ENCODE measurements at regions not wholly inside any gene's neighbourhood (a gene's known extent, or its start where the extent isn't known, plus 50 kb on each side); places are given as distances from the start of the nearest gene placed in this dataset.

GRCh38 chr18:51643483-51643882 lies 446.0 kb upstream of the MEX3C start:
- no peak overlapping the region for H3K27ac Mint-ChIP-seq
- H3K4me1 Mint-ChIP-seq (ENCODE audit: low read depth) = no peaks in the 10 kb centered on the region
- H3K4me3 Mint-ChIP-seq = no peak overlapping the region
- no peak for DNase-seq (ENCODE audit: low spot score)
- no peaks in the 10 kb centered on the region for H3K9me3 Mint-ChIP-seq
- no peaks in the 10 kb centered on the region for H3K36me3 Mint-ChIP-seq (ENCODE audit: low read depth)
- intact Hi-C loops (cut with micrococcal nuclease) = no loop called here
- no peaks in the 10 kb centered on the region for H3K27me3 Mint-ChIP-seq (ENCODE audit: insufficient read depth)

DNA sequence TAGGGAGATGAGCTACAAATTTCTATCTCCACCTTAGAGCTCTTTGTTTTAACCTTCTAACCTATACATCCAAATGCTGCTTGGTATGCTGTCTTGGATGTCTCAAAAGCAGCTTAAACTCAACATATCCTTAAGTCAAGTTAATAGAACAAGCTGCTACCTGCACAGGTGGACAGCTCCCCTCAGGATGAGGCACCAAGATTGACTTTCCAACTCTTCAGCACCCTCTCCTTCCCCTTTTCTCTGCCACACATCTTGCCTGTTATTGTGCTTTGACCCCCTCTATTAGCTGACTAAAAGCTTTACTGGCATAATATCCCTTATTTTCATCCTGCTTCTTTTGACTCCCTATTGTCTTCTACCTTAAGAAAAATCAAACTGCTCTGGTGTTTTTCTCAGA lies 448.1 kb upstream of the MEX3C start:
- Mint-ChIP-seq H3K9me3 (no peaks in the 10 kb centered on the region), H3K4me1 (ENCODE audit: low read depth) (no peaks in the 10 kb centered on the region), H3K27me3 (ENCODE audit: insufficient read depth) (no peaks in the 10 kb centered on the region), H3K27ac (no peak overlapping the region), H3K4me3 (no peak overlapping the region), H3K36me3 (ENCODE audit: low read depth) (no peaks in the 10 kb centered on the region)
- intact Hi-C loops (cut with micrococcal nuclease) = no loop called here
- DNase-seq (ENCODE audit: low spot score) = no peak

DNA sequence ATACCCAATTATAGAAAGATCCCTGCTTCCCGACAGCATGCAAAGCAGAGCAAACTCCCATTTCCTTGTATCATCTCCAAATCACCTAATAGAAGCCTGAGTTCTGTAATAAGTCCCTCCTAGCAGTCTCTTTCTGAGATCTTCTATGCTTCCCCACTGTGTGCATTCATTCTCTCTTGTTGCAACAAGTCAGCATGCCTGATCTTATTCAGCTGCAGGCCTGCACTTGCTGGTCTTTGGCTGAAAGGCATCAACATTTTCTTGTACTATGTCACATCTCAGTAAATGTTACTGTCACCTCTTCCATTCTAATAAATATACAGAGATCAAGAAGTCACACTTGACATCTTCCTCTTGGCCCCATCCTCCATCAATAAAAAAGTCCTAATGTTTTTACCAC lies 449.9 kb upstream of the MEX3C start:
- Mint-ChIP-seq H3K27me3 (ENCODE audit: insufficient read depth) (no peaks in the 10 kb centered on the region), H3K27ac (no peak overlapping the region), H3K36me3 (ENCODE audit: low read depth) (no peaks in the 10 kb centered on the region), H3K9me3 (no peaks in the 10 kb centered on the region), H3K4me3 (no peak overlapping the region), H3K4me1 (ENCODE audit: low read depth) (no peaks in the 10 kb centered on the region)
- intact Hi-C loops (cut with micrococcal nuclease) = no loop called here
- DNase-seq (ENCODE audit: low spot score) = no peak

DNA sequence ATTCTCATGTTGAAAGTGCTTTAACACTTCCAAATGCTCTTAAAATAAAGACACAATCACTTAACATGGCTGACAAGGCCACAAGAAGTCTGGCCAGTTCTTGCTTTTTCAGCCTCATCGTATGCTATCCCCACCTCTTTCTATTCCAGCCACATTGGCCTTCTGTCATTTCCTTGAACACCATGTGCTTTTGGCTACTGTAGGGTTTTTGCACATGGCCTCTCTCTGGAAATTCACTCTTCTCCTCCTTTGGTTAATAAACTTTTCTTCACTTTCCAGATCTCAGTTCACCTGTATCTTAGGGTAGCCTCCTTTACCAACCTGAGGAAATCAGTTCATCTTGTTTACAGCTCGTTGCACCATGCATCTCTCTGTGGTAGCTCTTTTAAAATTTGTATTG lies 450.5 kb upstream of the MEX3C start:
- H3K4me3 Mint-ChIP-seq = no peak overlapping the region
- intact Hi-C loops (cut with micrococcal nuclease) = no loop called here
- no peak overlapping the region for H3K27ac Mint-ChIP-seq
- no peak for DNase-seq (ENCODE audit: low spot score)
- H3K4me1 Mint-ChIP-seq (ENCODE audit: low read depth) = no peaks in the 10 kb centered on the region
- H3K27me3 Mint-ChIP-seq (ENCODE audit: insufficient read depth) = no peaks in the 10 kb centered on the region
- no peaks in the 10 kb centered on the region for H3K9me3 Mint-ChIP-seq
- H3K36me3 Mint-ChIP-seq (ENCODE audit: low read depth) = no peaks in the 10 kb centered on the region

- no peaks in the 10 kb centered on the region for H3K9me3 Mint-ChIP-seq
- intact Hi-C loops (cut with micrococcal nuclease) = no loop called here
- no peaks in the 10 kb centered on the region for H3K27me3 Mint-ChIP-seq (ENCODE audit: insufficient read depth)
- H3K27ac Mint-ChIP-seq = no peak overlapping the region
- no peaks in the 10 kb centered on the region for H3K36me3 Mint-ChIP-seq (ENCODE audit: low read depth)
- H3K4me3 Mint-ChIP-seq = no peak overlapping the region
- H3K4me1 Mint-ChIP-seq (ENCODE audit: low read depth) = no peaks in the 10 kb centered on the region
- DNase-seq (ENCODE audit: low spot score) = no peak
Measured at GRCh38 chr18:51649796-51650195, 452.3 kb upstream of the MEX3C start.

GRCh38 chr18:51651761-51652160 lies 454.3 kb upstream of the MEX3C start:
- Mint-ChIP-seq H3K27me3 (ENCODE audit: insufficient read depth) (peaks cover 2% of the 10 kb centered on the region), H3K4me3 (no peak overlapping the region), H3K27ac (no peak overlapping the region), H3K4me1 (ENCODE audit: low read depth) (no peaks in the 10 kb centered on the region), H3K9me3 (no peaks in the 10 kb centered on the region), H3K36me3 (ENCODE audit: low read depth) (no peaks in the 10 kb centered on the region)
- intact Hi-C loops (cut with micrococcal nuclease) = no loop called here
- DNase-seq (ENCODE audit: low spot score) = no peak

- no peaks in the 10 kb centered on the region for H3K4me1 Mint-ChIP-seq (ENCODE audit: low read depth)
- H3K27ac Mint-ChIP-seq = no peak overlapping the region
- H3K27me3 Mint-ChIP-seq (ENCODE audit: insufficient read depth) = peaks cover 2% of the 10 kb centered on the region
- no peaks in the 10 kb centered on the region for H3K9me3 Mint-ChIP-seq
- no peak for DNase-seq (ENCODE audit: low spot score)
- intact Hi-C loops (cut with micrococcal nuclease) = no loop called here
- no peak overlapping the region for H3K4me3 Mint-ChIP-seq
- H3K36me3 Mint-ChIP-seq (ENCODE audit: low read depth) = no peaks in the 10 kb centered on the region
Measured at GRCh38 chr18:51653507-51654213, 456.2 kb upstream of the MEX3C start.

DNA sequence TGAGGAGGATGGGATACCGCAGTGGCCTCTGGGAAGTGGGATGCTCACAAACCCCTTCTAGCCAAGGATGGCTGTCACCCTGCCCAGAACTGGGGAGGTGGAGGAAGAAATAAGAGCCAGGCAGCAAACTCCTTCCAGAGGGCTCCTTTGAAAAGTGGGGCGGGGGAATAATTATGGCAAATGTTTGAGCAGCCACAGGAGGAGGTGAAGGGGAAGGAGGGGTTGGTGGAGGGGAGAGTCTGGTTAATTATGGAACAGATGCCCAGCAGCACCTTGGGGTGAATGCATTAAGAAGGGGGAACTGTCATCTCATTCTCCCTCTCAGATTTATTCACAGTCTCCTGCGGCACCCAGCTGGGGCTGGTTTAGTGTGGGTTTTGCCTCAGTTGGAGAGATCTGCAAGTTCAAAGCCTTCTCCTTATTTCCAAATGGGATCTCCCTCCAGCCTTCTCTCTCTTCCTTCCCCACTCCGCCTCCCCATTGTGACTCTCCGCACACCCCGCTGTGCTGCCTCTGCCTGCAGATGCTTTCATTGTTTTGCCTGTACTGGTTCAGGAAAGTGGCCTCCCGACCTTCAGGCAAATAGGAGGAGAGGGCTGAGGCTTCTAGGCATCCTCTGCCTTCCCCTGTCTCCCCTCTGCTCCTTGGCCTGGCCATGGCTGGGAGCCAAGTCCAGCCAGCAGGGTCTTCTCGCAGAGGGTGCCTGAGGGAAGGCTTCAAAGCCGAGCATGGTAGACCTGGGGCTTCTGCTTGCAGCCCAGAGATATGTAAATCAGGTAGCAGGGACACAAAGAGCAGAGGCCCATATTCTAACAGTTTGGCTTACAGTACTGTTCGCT lies 457.2 kb upstream of the MEX3C start:
- no peak overlapping the region for H3K27ac Mint-ChIP-seq
- H3K36me3 Mint-ChIP-seq (ENCODE audit: low read depth) = no peaks in the 10 kb centered on the region
- intact Hi-C loops (cut with micrococcal nuclease) = no loop called here
- H3K4me3 Mint-ChIP-seq = no peak overlapping the region
- peaks cover 2% of the 10 kb centered on the region for H3K27me3 Mint-ChIP-seq (ENCODE audit: insufficient read depth)
- no peaks in the 10 kb centered on the region for H3K4me1 Mint-ChIP-seq (ENCODE audit: low read depth)
- no peaks in the 10 kb centered on the region for H3K9me3 Mint-ChIP-seq
- DNase-seq (ENCODE audit: low spot score) = no peak

- no peak for DNase-seq (ENCODE audit: low spot score)
- no peak overlapping the region for H3K27ac Mint-ChIP-seq
- H3K9me3 Mint-ChIP-seq = no peaks in the 10 kb centered on the region
- no peaks in the 10 kb centered on the region for H3K36me3 Mint-ChIP-seq (ENCODE audit: low read depth)
- peaks cover 2% of the 10 kb centered on the region for H3K27me3 Mint-ChIP-seq (ENCODE audit: insufficient read depth)
- no peak overlapping the region for H3K4me3 Mint-ChIP-seq
- intact Hi-C loops (cut with micrococcal nuclease) = no loop called here
- H3K4me1 Mint-ChIP-seq (ENCODE audit: low read depth) = no peaks in the 10 kb centered on the region
Measured at GRCh38 chr18:51655327-51655698, 457.8 kb upstream of the MEX3C start.

DNA sequence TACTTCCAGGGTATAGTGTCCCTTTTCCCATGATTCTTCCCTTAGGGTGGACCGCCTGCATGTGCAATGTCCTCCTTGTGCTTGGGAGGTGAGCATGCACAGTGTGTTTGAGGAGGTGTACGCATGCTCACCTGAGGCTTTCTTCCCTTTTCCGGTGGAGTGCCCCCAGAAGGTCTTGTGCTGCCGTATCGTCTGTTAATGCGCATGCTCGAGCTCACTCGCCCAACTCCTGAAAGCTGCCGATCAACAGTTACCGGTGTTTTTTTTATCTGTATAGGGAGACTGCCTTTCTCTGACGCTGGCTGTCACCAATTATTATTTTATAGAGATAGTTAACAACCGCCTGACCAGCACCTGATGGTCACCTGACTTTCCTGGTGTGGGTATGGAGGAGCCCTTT lies 458.8 kb upstream of the MEX3C start:
- H3K27me3 Mint-ChIP-seq (ENCODE audit: insufficient read depth) = peaks cover 2% of the 10 kb centered on the region
- intact Hi-C loops (cut with micrococcal nuclease) = no loop called here
- DNase-seq (ENCODE audit: low spot score) = no peak

GRCh38 chr18:51658436-51658835 lies 461.0 kb upstream of the MEX3C start:
- Mint-ChIP-seq H3K36me3 (ENCODE audit: low read depth) (no peaks in the 10 kb centered on the region), H3K4me3 (no peak overlapping the region), H3K9me3 (no peaks in the 10 kb centered on the region), H3K4me1 (ENCODE audit: low read depth) (no peaks in the 10 kb centered on the region), H3K27ac (no peak overlapping the region), H3K27me3 (ENCODE audit: insufficient read depth) (peaks cover 2% of the 10 kb centered on the region)
- intact Hi-C loops (cut with micrococcal nuclease) = no loop called here
- no peak for DNase-seq (ENCODE audit: low spot score)

More for the DNA sequence above, 458.8 kb upstream of the MEX3C start:
- Mint-ChIP-seq H3K27ac (no peak overlapping the region), H3K4me3 (no peak overlapping the region), H3K9me3 (no peaks in the 10 kb centered on the region), H3K36me3 (ENCODE audit: low read depth) (no peaks in the 10 kb centered on the region), H3K4me1 (ENCODE audit: low read depth) (no peaks in the 10 kb centered on the region)

DNA sequence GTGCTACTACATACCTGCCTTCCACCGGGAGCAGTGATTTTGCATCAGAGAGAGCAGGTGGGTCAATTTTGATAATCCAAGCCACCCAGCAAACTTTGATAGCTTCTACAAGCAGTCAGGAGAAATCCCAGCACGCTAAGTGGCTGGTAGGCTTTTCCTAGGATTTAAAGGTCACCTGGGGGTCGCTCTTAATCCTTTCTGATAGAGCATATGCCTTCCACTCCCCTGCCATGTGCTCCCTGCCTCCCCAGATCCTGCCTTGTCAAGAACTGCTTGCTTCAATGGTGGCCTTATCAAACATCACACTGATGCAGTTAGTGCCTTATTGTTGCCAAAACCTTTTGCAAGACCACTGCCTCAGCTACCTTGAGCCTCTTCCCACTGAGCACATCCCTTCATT lies 462.3 kb upstream of the MEX3C start:
- intact Hi-C loops (cut with micrococcal nuclease) = no loop called here
- H3K27ac Mint-ChIP-seq = no peak overlapping the region
- H3K27me3 Mint-ChIP-seq (ENCODE audit: insufficient read depth) = peaks cover 2% of the 10 kb centered on the region
- H3K36me3 Mint-ChIP-seq (ENCODE audit: low read depth) = no peaks in the 10 kb centered on the region
- DNase-seq (ENCODE audit: low spot score) = no peak
- H3K4me1 Mint-ChIP-seq (ENCODE audit: low read depth) = no peaks in the 10 kb centered on the region
- H3K9me3 Mint-ChIP-seq = no peaks in the 10 kb centered on the region
- H3K4me3 Mint-ChIP-seq = no peak overlapping the region

DNA sequence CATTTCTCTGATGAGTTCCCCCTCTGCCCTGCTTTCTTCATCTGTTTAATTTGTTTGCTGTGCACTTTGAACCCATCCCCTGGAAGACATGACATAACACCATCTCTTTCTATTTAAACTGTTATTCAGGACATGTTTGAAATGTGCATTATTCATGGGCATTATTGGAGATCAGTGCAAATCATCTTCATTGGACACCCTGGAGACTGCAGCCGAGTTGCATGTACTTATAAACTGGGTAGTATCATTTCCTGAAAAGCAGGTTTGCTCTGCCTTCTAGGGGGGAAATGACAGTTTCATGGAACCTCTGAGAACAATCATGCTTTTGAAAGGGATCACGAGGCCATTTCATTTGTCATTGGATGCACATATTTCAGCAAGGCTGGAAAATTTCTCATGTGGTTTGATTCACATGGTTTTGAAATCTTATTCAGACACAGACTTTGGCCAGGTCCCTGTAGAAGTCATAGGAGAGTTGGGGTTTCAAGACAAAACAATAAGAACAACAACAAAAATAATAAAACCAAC lies 462.8 kb upstream of the MEX3C start:
- Mint-ChIP-seq H3K4me1 (ENCODE audit: low read depth) (no peaks in the 10 kb centered on the region), H3K36me3 (ENCODE audit: low read depth) (no peaks in the 10 kb centered on the region), H3K27me3 (ENCODE audit: insufficient read depth) (peaks cover 2% of the 10 kb centered on the region), H3K4me3 (no peak overlapping the region), H3K27ac (no peak overlapping the region), H3K9me3 (no peaks in the 10 kb centered on the region)
- intact Hi-C loops (cut with micrococcal nuclease) = no loop called here
- DNase-seq (ENCODE audit: low spot score) = no peak
